Stomach (tissue), 8 donors: ENCODE measurements at regions not wholly inside any gene's neighbourhood (a gene's known extent, or its start where the extent isn't known, plus 50 kb on each side); places are given as distances from the start of the nearest gene placed in this dataset.

ENCODE experiments used
- DNase-seq, 2 donors: peaks; one replicate each; pipeline versions ENCODE4 v3.0.0 to v3.0.0-alpha.2; 2013 to 2019
- H3K27ac ChIP-seq, 5 donors: fragments of 200-600 bp in 4 of 5; sonication (generic) in 4 of 5; one replicate each; pipeline ENCODE4 v1.5.1; 2013 to 2019; ENCODE audit warnings: mild to moderate bottlenecking in 1 of 5, moderate library complexity in 1 of 5
- H3K27me3 ChIP-seq, 3 donors: fragments of 200-600 bp; sonication (generic); one replicate each; pipeline ENCODE4 v1.5.1; 2017 to 2019; ENCODE audit warnings: mixed run types in 1 of 3
- H3K36me3 ChIP-seq, 4 donors: fragments of 200-600 bp; sonication (generic); 1 replicate in 3 of 4; 2 replicates in 1 of 4; pipeline ENCODE4 v1.5.1; 2016 to 2019
- H3K4me1 ChIP-seq, 4 donors: fragments of 200-600 bp; sonication (generic); one replicate each; pipeline ENCODE4 v1.5.1; 2016 to 2019
- H3K4me3 ChIP-seq, 4 donors: fragments of 200-600 bp; sonication (generic) in 3 of 4; one replicate each; pipeline ENCODE4 v1.5.1; 2016 to 2019; ENCODE audit warnings: mild to moderate bottlenecking in 1 of 4
- H3K9me3 ChIP-seq, 4 donors: fragments of 200-600 bp; sonication (generic); one replicate each; pipeline ENCODE4 v1.5.1; 2016 to 2019
- CTCF ChIP-seq, 7 experiments: fragments of 450-650 bp in 4 of 7; fragments of 200-600 bp in 3 of 7; sonication (generic) in 3 of 7; IDR thresholded peaks; one replicate each; pipeline ENCODE4 v1.5.1; 2016 to 2019; ENCODE audit warnings: antibody characterized with exemption in 7 of 7, control low read depth in 2 of 7, mild to moderate bottlenecking in 1 of 7
- EP300 ChIP-seq: sonication (generic); formaldehyde crosslinking; IDR thresholded peaks from one replicate; pipeline ENCODE4 v1.6.1; 2017; ENCODE audit warnings: antibody characterized with exemption
- POLR2A ChIP-seq, 4 donors: fragments of 450-650 bp; IDR thresholded peaks; one replicate each; pipeline ENCODE4 v1.6.1; 2016; ENCODE audit warnings: antibody characterized with exemption in 4 of 4, control low read depth in 2 of 4, mild to moderate bottlenecking in 1 of 4, moderate library complexity in 1 of 4
- POLR2AphosphoS5 ChIP-seq, 3 donors: sonication (generic); formaldehyde crosslinking; IDR thresholded peaks; one replicate each; pipeline ENCODE4 v1.6.1; 2016; ENCODE audit warnings: antibody characterized with exemption in 3 of 3
- WGBS, 5 donors: extraction: QIAGEN DNeasy Blood & Tissue Kit in 3 of 5; methylation state at CpG; one replicate each; pipeline versions ENCODE4 v1.1.5 to v1.1.7; 2013 to 2018; 5-methylcytosine and 5-hydroxymethylcytosine counted together
- intact Hi-C: fragments of 100-400 bp; cut with DNase I; formaldehyde crosslinking; loops from one replicate; pipeline ENCODE4 v1.15.1; 2023; ENCODE audit warnings: low total_unique reads
- donor health status: healthy with polysubstance abuse.
- donor health status: Bipolar disorder and iron deficiency.
- donor health status: healthy.

GRCh38 chr10:2023687-2024086 is 286.4 kb upstream of the ADARB2 start:
- H3K9me3 ChIP-seq: no peaks in the 10 kb centered on the region
- peaks cover 0 to 7% (median 0%) of the 10 kb centered on the region in 3 donors for H3K27me3 ChIP-seq
- intact Hi-C loops: no loop called here
- 55 to 80% (median 69%) methylated on average over 4 to 5 of the region's 5 CpGs for WGBS, 5 donors
- H3K4me3 ChIP-seq: no peak overlapping the region
- no peaks in the 10 kb centered on the region for H3K36me3 ChIP-seq
- no peak overlapping the region for H3K27ac ChIP-seq
- no peaks in the 10 kb centered on the region for H3K4me1 ChIP-seq
- no peak for DNase-seq
- TF ChIP-seq EP300: no peak
- no peak for TF ChIP-seq POLR2AphosphoS5 (IDR thresholded peaks at IDR 0.05)
- TF ChIP-seq CTCF (IDR thresholded peaks at IDR 0.05): no peak

- intact Hi-C loops: no loop called here
- WGBS, 5 donors: 87 to 95% (median 89%) methylated on average over 6 of the region's 6 CpGs
- no peak for TF ChIP-seq CTCF (IDR thresholded peaks at IDR 0.05)
- TF ChIP-seq POLR2A (IDR thresholded peaks at IDR 0.05): no peak
- TF ChIP-seq EP300: no peak
- TF ChIP-seq POLR2AphosphoS5 (IDR thresholded peaks at IDR 0.05): no peak
- H3K9me3 ChIP-seq: no peaks in the 10 kb centered on the region
- no peaks in the 10 kb centered on the region for H3K36me3 ChIP-seq
- no peak for DNase-seq
- H3K27ac ChIP-seq: no peak overlapping the region
- no peak overlapping the region for H3K4me3 ChIP-seq
- peaks cover 0 to 7% (median 0%) of the 10 kb centered on the region in 3 donors for H3K27me3 ChIP-seq
- H3K4me1 ChIP-seq: no peaks in the 10 kb centered on the region
Measured at GRCh38 chr10:2022401-2022800, 285.1 kb upstream of the ADARB2 start.

- no peaks in the 10 kb centered on the region for H3K4me1 ChIP-seq
- 52 to 75% (median 72%) methylated on average over 4 of the region's 4 CpGs for WGBS, 5 donors
- H3K36me3 ChIP-seq: no peaks in the 10 kb centered on the region
- TF ChIP-seq POLR2A (IDR thresholded peaks at IDR 0.05): no peak
- TF ChIP-seq CTCF (IDR thresholded peaks at IDR 0.05): no peak
- no peak for TF ChIP-seq POLR2AphosphoS5 (IDR thresholded peaks at IDR 0.05)
- no peak for TF ChIP-seq EP300
- no peak overlapping the region for H3K4me3 ChIP-seq
- no peak for DNase-seq
- no peaks in the 10 kb centered on the region for H3K9me3 ChIP-seq
- no peak overlapping the region for H3K27ac ChIP-seq
- intact Hi-C loops: no loop called here
- H3K27me3 ChIP-seq: peaks cover 0 to 7% (median 0%) of the 10 kb centered on the region in 3 donors
Measured at GRCh38 chr10:2020836-2021235, 283.5 kb upstream of the ADARB2 start.

GRCh38 chr10:2019803-2020202 is 282.5 kb upstream of the ADARB2 start:
- Histone ChIP-seq H3K9me3 (no peaks in the 10 kb centered on the region), H3K4me1 (no peaks in the 10 kb centered on the region), H3K27me3 (peaks cover 0 to 7% (median 0%) of the 10 kb centered on the region in 3 donors), H3K27ac (no peak overlapping the region), H3K4me3 (no peak overlapping the region), H3K36me3 (no peaks in the 10 kb centered on the region)
- intact Hi-C loops: no loop called here
- 77 to 89% (median 84%) methylated on average over 11 to 12 of the region's 12 CpGs for WGBS, 5 donors
- DNase-seq: no peak
- TF ChIP-seq EP300: no peak
- no peak for TF ChIP-seq POLR2AphosphoS5 (IDR thresholded peaks at IDR 0.05)
- TF ChIP-seq CTCF (IDR thresholded peaks at IDR 0.05): no peak
- no peak for TF ChIP-seq POLR2A (IDR thresholded peaks at IDR 0.05)
